HG03469 (cell line): ENCODE measurements at regions not wholly inside any gene's neighbourhood (a gene's known extent, or its start where the extent isn't known, plus 50 kb on each side); places are given as distances from the start of the nearest gene placed in this dataset.

Source experiments
- ATAC-seq: cut with Tn5 transposase; IDR thresholded peaks from one replicate; pipeline ENCODE4 v1.9.1; 2021; ENCODE audit warnings: mild to moderate bottlenecking, moderate library complexity, moderate number of reproducible peaks; ENCODE audit not compliant: unreplicated experiment

DNA sequence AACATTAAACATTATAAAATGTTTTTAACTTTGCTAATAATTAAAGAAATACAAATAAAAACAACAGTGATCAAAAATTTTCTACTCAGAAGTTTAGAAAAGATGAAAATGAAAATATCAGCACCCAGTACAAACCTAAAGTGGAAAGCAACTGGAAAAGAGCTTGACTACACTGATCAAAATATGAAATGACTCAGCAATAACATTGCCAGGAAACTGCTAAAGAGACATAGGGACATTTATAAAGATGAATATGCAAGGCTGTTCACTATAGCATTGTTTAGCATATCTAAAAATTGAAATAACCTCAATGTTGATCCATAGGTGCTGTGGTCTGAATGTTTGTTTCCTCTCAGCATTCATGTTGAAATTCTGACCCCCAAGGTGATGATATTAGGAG is 88.5 kb upstream of the NOCT start:
- ATAC-seq: no peak

DNA sequence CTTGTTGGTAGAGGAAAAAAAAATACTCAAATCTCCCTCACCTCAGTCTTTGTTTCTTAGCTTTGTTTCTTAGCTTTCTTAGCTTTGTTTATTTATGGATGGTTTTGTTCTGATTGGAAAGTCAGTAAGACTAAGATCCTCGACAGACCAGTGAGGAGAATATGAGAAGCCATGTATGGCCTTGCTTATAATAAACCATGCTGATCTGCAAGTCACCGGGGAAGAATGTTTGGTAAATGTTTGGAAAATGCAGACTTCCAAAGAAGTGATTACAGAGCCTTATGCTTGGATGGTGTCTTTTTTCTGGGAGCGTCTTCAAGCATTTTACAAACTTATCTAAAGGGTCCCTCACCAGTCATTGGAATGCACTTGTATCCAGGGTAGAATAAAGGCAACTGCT is 90.1 kb upstream of the NOCT start:
- no peak for ATAC-seq

DNA sequence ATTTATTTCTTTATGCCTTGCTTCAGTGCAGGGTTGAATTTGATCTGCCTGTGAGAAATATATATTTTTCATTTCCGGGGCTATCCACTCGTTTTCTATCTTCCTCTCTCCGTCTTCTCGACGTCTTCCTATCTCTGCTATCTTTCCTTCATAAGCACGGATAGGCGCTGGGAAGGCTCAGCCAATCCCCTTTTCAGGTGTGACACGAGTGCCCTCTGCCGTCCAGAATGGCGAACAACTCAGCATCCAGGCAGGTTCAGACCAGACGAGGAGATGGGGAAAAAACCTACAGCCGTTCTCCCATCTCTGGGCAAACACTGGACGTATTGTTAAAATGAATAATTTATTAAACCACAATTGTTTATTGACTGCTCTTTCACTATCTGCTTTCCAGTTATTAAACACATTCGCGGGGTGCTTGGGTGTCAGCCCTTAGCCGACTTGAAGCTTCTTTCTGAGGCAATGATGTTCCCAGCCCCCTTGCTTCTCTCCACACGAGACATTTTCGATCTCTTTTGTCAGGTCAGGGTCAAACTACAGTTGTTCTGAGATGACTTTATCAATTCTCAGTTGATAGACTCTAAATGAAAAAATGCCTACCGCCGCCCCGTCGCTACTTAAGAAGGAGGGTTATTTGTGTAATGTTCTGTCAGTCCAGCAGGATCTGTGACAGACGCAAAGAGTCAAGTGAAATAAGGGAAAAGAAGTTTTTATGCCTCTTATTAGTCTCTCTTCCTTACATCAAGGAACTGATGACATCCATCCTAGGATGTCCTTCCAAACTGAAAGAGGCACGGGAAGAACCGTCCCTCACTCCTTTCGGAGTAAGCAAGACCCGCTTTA is 96.3 kb upstream of the NOCT start:
- ATAC-seq: no peak

DNA sequence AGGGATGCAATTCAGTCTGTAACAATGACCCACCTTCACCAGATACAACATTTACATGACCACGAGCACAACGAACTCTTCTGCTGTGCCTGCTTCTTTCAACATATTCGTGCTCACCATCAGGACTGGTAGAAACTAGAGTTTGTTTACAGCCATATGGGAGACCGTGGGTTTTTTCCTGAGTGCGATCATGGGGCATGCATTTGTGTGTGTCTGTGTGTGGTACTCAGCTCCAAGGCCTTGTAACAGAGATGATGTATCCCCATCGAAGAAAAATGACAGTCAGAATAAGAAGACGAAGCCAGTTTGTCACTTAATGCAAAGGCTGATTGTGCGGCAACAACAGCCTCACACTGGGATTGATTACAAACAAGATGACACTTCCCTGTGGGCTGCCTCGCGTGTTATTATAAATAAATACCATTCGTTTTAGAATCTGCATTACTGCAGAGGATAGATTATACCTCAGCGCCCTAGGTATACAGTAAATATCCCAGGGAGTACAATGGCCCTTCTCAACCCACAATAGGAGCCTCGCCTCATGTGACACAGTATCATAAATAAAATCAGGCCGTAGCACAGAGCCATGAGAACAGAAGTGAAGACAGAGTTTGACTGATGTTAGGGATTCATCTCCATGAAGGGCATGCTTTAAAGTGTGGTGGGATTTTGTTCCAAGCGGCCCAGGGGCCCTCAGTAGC is 97.3 kb upstream of the NOCT start:
- no peak for ATAC-seq

DNA sequence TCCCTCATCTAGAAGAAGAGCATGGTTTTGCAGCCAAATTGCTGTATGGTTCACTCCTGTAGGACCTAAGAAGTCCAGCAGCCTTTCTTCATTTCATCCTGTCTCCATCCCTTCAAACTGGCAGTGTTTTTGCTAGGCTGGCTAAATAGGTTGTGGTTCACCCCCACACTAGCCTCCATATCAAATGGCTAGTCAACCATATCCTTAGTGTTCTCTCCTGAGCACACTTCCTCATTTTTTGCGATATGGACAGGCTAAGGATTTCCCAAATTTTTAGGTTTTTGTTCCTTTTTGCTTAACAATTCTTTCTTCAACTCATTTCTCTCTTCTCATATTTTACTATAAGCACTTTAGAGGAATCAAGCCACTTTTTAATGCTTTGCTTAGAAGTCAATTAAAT is 98.8 kb upstream of the NOCT start:
- no peak for ATAC-seq

DNA sequence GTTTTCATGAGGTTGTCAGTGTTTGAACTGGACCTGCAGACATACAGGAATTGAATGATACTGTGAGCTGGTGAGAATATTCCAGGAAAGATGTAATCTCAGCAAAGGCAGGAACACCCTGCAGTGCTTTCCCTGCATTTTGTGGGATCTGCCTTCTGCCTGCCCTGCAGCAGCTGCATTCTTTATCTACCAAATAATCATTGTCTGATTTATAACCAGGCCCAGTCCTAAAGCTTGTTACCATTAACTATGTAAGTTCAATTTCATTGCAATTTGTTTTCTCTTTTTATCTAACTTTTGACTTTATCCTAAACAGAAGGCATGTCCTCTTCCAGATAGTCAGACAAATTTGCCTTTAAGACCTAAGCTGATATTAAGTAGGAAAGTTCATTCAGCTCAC is 99.8 kb upstream of the NOCT start:
- ATAC-seq: no peak

DNA sequence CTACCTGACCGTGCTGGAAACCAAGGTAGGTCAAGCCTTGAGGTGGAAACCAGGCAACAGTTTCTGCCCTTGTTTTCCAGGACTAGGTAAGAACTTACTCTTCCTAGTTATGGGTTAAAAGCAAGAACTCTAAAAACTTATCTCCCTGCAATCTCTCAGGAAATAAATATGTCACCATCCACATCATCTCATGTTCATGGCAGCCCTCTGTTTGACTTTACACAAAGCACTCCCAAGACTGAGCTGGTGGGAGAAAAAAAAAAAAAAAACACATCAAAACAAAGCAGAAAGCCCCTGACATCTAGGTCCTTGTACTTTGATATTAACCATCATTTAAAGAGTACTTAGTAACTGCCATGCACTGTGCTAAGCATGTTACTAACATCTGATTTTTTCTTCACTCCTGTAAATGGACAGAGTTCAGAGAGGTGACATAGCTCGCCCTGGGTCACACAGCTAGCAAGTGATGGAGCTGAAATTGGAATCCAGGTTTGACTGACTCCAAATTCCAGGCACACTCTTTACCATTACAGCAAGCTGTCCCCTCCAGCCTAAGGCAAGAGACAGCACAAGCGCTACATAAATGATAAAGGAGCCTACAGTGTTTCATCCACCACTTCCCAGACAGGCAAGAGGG is 102.8 kb upstream of the NOCT start:
- no peak for ATAC-seq

DNA sequence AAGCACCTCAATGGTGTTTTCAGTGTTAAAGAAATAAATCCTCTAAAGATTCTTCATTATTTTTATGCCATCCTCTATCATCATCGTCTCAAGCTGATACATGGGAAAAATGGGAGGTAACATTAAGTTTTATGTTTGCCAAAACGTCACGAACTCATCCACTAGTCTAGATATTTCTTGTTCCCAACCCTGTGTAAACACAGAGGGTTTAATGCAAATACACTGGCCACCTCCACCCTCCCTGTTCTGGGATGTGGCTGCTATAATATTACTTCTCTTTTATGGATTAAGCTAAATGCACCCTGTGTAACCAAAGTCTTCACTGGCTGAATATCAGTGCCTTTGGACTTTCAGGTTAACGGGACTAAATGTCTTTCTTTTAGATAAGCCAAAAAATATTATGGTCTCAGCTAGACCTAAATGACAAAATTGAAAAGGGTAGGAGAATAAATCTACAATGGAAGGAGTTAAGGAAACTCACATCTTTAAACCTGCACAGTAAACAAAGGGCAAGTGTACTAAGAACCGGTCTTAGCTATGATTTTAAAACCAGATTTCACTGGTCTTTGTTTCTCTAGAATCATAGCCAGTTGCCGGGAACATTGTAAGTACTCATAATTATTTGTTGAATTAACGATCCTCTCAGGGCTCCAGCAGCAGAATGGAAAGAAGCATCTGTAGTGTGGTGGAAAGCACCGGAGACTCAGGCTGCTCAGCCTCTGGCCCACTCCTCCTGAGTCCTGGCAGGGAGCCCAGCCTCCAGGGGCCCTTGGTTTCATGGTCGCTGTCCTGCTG is 103.5 kb upstream of the NOCT start:
- ATAC-seq: no peak

DNA sequence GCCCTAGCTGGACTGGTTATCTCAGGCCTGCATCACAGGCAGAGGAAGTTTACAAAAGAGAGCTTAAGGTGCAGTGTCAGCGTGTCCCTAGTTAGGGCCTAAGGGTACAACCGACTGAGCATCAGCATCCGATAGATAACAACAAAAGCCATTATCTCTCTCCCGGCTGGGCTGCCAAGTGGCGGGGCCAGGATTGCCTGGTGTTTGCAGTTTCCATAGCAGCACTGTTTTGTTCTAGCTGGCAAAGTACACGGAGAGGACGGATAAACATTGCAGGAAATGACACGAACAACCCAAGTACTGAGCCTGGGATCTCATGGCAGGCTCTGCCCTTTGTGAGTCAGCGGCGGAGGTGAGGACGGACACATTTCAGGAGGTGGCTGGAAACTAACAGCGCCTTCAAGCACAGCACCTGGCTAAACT is 104.7 kb upstream of the NOCT start:
- no peak for ATAC-seq

DNA sequence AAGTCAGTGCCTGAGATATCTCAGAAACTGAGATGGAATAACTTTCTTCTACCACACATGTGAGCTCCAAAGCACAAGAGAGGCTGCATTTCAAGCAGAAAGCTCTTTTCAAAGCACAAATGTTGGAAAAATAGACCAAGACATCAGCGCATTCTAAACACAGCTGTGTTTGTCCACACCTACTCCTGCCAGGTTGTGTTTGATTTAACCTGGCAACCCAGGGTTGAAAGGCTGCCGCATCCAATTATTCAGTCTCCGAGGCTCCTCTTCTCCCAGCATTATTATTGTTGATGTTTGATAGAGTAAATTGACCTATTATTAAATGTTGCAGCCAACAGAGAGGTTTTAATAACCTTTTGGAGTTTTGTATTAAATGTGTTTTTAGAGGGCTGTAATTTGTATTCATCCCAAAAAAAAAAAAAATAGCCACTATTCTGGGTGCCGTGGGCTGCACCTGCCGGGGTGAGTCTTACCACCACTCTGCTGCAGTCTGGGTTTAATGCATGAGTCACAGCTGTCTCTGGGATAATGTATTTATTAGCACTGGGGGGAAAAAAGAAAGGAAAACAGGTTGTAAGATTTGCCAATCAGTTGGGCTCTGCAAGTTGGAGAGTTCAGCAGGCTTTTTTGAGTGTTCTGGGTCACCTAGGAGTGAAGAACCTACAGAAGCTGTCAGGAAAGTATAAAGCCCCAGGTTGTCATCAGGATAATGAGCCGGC is 105.2 kb upstream of the NOCT start:
- ATAC-seq: no peak

DNA sequence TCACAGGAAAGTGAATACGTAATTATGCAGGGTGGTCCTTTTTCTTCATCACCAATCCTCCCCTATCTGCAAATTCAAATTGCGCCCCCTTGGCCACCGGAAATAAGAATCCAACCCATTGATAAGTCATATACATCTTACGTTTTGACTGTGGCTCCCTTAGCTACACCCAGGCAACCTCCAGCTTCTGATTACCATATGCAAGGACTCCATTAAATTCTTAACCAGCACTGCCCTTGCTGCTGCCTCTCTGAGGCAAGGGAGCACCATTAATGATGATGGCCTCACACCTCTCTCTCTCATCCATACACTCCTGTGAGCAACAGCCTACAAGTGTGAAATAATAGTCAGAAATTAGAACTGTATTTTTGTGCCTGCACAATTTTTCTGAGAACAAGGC is 106.0 kb upstream of the NOCT start:
- no peak for ATAC-seq

DNA sequence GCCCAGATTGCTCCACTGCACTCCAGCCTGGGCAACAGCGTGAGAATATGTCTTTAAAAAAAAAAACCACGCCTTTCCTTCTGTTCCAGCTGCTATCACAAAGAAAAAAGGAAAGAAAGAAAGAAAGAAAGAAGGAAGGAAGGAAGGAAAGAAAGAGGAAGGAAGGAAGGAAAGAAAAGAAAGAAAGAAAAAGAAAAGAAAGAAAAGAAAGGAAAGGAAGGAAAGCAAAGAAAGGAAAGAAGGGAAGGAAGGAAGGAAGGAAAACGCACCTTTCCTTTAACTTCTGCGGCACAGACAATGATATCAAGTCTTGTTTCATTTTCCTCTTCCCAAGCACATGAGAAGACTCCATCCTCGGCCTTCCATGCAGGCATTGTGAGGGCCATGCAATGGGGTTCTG is 107.4 kb upstream of the NOCT start:
- no peak for ATAC-seq

DNA sequence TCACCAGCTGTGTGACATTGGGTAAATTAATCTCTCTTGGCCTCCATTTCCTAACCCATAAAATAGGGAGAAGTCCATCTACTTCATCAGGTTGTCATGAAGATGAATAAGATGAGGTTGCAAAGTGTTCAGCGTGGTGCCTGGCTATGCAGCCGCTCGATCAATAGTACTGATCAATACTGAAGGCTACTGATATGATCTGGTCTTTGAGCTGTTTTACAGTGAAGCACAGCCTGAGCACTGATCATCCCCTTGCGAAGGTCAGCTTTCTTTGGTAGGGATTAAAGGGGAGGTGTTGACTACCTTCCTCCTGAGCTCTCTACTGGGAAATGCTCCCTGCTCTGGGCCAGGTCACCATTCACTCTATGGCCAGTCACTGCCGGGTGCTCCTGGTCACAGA is 108.4 kb upstream of the NOCT start:
- ATAC-seq: no peak

DNA sequence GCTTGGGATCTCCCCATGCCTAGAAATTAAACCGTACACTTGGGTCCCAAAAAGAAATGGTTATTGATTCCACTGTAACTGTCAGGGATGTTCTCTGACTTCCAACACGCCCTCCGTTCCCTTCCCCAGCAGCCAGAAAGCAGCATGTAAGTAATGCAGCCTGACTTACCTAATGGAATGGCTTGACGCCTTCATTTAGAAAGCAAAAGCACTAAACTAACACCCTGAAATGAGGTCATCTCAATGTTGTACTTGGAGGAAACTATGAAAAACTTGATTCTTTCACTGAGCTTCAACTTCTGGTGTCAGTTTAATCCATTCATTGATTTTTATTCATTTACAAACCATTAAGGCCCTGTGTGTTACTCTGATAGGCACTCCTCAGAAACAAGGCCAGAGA is 110.8 kb upstream of the NOCT start:
- no peak for ATAC-seq

DNA sequence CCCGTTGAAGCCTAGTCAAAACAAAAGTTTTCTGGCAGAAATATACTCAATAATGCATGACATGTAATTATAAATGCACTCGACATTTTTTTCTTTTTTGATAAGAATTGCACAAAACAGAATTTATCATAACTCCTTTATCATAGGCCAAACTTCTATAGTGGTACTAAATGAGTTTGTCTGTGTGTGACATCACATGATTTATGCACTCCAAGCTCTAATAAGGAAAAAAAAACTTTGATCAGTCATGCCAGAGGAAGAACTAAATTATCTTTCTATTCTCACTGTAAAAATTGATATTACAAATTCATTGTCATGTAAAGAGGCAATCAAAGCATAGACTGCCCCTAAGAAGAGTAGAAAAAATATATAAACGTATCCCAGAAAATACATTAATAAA is 112.4 kb upstream of the NOCT start:
- no peak for ATAC-seq

DNA sequence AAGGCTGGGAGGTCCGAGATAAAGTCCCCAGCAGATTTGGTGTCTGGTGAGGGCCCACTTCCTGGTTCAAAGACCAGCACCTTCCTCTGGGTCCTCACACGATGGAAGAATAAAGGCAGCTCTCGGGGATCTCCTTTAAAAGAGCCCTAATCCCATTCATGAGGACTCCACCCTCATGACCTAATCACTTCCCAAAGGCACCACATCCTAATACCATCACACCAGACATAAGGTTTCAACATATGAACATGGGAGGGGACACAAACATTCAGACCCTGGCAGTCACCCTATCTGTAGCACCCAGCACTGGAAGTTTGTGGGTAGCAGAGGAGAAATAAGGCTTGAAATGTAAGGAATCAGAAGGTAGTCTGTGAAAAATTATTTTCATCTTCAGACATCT is 112.9 kb upstream of the NOCT start:
- ATAC-seq: no peak

DNA sequence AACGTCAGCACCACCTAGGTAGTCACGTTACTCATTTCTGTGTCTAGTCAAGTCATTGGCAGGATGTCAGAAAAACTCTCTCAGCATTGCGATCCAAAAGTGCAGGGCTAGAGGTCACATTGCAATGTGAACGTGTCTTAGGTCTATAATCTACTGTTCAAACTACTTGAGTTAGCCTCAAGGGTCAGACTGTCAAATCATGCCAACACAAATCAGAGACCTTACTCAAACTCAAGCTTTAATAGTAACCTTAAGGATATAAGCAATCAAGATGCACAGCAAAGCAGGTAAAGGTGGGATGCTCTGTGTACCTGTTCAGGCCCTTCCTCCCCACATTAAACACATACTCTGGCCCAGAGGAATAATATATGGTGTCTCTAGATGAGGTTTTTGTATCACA is 114.4 kb upstream of the NOCT start:
- no peak for ATAC-seq

DNA sequence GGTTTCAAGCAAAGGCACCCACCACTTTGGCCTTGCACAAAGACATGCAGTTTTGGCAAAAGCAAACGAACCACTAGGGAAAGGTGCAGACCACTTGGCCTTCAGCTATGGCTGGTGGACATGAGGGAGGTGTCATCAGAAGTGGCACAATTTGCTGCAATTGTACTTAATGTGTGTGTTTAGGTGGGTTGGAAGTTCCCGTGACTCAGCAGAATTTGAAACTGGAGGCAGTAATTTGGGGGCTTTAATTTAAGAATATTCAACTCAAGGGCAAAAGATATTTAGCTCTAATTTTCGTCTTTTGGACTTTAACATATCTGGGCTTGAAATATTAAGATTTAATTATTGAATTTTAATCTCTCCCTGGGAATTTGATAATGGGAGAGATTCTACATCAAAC is 115.6 kb upstream of the NOCT start:
- ATAC-seq: no peak

DNA sequence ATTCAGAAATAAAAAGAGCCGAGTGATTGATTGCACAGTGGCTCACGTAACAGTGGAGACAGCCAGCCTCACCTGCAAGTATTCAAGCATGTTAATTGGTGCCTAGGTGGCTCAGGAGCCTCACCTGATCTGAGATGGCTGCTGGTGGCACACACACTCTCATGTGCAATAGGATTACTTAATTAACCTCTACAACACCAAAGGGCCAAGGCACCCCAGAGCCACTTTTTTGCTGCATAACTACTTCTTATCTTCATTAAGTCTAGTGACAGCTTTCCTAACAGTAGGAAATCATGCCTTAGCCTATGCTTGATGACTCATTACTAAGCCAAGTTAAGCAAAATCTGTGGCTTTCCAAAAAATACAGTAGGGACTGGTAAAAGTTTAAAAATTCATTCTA is 117.3 kb upstream of the NOCT start:
- no peak for ATAC-seq

DNA sequence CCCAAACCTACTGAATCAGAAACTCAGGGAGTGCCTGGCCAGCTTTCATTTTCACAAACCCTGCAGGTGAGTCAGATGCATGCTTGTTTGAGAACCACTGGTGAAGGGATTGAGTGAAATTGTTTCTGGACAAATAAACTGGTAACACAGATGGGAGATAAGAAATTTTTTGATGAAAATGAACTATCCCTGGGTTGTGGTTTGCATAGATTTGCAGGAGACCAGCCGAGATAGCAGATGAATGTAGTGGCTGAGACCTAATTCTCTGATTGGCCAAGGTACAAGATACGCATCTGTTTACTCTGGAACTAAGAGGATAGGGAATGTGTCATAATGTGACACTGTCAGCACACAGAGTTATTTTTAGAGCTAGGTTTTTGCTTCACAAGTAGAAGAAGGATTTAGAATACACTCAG is 117.8 kb upstream of the NOCT start:
- no peak for ATAC-seq

DNA sequence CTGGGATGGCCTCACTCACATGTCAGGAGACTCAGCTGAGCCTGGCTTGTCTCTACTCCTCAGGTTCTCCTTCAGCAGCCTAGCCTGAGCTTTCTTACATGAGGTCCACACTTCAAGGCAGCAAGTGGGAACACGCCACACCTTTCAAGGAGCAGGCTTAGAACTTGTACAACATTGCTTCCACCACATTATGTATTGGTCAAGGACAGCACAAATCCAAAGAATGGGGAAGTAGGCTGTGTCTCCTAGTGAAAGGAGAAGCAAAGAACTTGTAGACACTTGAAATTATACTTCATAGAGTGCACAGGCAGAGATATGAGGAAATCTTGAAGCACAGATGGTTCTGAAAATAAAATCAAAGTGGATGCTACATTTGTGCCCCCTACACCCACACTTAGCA is 120.9 kb upstream of the NOCT start:
- ATAC-seq: no peak
